GM13976 (cell line): ENCODE measurements at regions not wholly inside any gene's neighbourhood (a gene's known extent, or its start where the extent isn't known, plus 50 kb on each side); places are given as distances from the start of the nearest gene placed in this dataset.

Source experiments
- DNase-seq: peaks from one replicate; pipeline ENCODE4 v3.0.0; 2012; ENCODE audit warnings: low spot score
- in situ Hi-C: fragments of 300-500 bp; cut with MboI; formaldehyde crosslinking; loops from one replicate; pipeline ENCODE4 v1.12.0; 2022; ENCODE audit warnings: low sequenced_read_pairs, mixed read lengths, inconsistent platforms; ENCODE audit not compliant: unreplicated experiment
- TF ChIP-seq, protein P1 (sequence below): IDR thresholded peaks from 2 replicates; pipeline ENCODE4 v1.5.1; 2012; ENCODE audit warnings: borderline replicate concordance, mild to moderate bottlenecking; ENCODE audit not compliant: insufficient read depth; ENCODE audit errors: extremely low read depth, missing control alignments, control extremely low read depth

DNA sequence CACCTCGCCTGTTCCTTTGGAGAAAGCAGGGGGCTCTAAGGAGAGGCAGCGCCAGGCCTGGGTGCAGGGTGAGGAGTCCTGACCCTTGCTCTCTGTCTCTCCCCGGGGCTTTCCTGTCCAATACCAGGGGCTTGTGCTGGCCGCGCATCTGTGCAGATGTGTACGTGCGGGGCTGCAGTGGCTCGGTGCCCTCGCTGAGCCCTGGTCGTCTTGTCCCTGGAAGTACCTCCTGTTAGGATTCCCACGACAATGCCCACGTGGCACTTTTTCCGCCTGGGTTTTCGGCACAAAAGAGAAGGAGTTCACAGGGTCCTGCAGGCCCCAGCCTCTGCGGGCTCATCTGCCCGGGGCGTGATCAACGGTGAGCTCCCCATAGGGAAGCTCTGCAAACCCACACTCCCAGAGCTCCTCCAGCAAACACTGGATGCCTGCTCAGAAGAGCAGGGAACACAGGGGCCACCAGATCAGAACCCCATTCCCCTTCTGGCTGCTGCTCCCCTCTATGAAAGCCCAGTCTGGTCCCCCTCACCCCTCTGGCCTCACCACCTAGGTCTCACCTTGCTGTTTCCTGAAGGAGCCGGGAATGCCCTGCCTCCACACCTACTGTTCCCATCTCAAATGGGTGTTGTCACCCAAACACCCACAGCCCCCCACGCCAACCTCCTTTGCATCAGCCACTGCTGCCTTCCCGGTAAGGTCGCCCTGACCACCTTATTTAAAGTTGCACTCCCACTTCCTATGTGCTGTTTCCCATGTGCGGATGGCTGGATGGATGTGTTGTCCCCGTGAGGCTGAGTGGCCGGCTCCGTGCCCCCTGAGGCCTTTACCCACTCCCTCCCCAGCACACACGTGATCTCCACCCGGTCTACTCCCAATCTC, 62.6 kb upstream of the PRR20G start:
- DNase-seq = no peak
- TF ChIP-seq, protein P1, sequence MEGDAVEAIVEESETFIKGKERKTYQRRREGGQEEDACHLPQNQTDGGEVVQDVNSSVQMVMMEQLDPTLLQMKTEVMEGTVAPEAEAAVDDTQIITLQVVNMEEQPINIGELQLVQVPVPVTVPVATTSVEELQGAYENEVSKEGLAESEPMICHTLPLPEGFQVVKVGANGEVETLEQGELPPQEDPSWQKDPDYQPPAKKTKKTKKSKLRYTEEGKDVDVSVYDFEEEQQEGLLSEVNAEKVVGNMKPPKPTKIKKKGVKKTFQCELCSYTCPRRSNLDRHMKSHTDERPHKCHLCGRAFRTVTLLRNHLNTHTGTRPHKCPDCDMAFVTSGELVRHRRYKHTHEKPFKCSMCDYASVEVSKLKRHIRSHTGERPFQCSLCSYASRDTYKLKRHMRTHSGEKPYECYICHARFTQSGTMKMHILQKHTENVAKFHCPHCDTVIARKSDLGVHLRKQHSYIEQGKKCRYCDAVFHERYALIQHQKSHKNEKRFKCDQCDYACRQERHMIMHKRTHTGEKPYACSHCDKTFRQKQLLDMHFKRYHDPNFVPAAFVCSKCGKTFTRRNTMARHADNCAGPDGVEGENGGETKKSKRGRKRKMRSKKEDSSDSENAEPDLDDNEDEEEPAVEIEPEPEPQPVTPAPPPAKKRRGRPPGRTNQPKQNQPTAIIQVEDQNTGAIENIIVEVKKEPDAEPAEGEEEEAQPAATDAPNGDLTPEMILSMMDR = no peak
- in situ Hi-C loops = no loop called here

DNA sequence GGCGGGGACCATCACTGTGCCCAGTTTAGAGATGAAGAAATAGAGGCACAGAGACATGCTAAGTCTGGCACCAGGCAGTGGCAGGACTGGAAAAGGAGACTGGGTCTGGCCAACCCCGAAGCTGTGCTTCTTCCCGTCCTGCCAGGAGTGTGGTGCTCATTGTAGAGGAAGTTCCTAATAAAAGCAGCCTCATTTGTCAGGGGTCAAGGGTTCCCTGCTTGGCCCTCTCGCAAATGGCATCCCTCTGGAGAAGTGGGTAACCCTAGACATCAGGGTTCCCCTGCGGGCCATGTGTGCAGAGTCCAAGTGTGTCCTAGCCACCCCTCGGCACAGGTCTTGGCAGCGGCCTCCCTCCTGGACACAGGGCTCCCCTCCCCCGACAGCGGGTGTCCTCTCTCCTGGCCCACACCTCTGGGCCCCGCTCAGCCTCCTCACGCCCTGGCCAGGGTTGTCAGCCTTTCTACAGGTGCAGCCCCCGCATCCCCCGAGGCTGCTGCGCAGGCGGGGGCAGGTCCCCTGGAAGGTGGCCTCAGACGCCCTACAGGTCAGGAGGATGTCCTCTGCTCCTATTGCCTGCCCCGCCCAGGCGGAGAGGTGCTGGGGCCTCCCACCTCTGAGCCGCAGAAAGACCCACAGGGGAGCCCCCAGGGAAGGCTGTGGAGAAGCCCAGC, 61.8 kb upstream of the PRR20G start:
- in situ Hi-C loops = no loop called here
- DNase-seq = no peak
- TF ChIP-seq, protein P1 = no peak

DNA sequence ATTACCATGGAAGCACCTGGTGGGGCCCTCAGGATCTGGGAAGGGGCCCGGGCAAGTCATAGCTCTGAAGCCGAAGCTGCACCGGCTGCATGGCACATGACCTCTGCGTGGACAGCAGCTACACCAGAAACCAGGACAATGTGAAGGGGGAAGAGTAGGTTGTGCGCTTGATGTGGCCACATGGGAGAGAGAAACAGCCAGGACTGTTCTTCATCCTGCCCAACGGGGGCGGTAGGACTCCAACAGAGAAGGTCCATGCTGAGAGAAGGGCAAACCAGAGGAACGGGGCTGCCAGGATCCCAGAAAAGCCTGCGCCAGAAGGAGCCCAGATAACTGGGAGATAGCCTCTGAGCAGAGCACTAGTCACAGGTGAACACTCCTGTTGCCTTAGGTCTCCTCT, 54.9 kb upstream of the PRR20G start:
- TF ChIP-seq, protein P1 = peak; percentile 3
- in situ Hi-C loops = no loop called here
- DNase-seq = no peak

DNA sequence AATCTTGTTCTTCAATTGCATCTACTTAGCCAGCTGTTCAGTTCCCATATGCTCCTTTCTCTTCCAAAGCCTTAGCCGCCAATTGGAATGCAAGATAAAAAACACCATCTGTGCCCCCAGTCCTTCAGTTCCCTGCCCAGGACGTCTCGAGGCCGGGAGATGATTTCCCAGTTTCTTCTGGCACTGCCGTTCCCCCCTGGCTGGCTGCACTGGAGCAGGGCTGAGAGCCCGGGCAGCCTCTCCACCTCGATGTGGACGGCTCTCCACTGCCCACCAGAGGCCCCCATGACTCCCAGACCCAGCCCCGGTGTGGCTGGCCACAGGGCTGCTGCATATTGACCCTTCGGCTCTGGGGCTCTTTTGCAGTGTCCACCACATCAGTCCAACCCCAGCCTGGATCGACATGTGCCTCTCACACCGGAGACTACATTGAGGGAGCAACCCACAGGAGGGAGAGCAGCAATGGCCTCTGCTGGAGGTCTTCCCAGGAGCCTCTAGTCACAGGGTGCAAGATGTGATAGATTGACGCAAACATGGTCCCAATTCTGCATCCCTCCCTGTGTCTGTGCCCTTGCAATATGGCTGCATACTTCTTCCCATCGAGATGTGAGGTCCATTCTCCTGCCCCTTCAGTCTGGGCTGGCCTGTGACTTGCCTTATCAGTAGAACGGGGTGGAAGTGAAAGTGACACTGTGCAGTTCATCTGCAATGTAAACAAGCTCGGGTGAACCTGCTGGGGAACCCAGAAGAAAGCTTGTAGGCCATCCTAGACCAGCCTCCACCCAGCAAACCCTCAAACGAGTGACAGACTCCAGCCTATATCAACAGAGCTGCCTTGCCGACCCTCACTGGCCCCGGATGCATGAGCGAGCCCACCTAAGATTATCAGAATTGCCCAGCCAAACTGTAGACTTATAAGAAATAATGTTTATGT, 52.3 kb upstream of the PRR20G start:
- DNase-seq = peak; percentile 43
- TF ChIP-seq, protein P1 = no peak
- in situ Hi-C loops = no loop called here

DNA sequence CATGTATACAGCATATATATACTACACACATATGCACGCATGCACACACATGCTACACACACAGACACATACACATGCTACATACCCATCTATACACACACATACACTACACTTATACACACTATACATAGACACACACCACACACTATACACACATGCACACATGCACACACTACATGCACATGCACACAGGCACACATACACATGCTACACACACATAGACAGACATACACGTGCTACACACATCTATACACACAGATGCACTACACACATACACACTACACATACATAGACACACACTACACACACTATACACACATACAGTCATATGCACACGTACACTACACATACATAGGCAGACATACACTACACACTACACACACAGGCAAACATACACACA, 51.2 kb upstream of the PRR20G start:
- TF ChIP-seq, protein P1 = no peak
- in situ Hi-C loops = no loop called here

DNA sequence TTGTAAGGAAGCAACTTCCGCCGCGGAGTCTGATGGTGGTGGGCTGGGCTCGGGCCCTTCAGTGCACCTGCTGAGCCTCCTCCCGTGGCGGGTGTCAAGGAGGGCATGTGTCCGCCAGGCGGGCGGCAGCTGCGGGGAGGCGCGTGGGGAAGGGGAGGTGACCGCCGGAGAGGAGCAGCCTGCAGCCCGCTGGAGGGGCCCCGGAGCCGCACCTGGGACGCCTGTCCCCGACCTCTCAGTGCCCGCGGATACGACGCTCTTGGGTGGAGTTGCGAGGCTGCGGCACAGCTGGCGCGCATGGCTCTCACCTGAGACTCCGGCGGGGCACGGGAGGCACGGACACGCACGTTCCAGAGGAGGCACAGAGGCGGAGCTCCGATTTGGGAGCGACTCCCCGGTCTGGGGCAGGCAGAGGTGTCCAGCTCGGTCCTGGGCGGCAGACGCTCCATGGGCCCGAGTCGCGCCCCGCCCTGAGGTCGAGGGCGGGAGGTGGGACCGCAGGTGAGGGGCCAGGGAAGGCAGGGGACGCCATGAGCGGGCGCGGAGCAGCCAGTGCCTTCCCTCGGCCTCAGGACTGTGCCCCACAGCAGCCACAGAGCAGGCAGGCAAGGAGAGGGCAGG, 50.2 kb upstream of the PRR20G start:
- in situ Hi-C loops = no loop called here
- DNase-seq = no peak

More for the DNA sequence above, 51.2 kb upstream of the PRR20G start:
- DNase-seq = no peak

More for the DNA sequence above, 50.2 kb upstream of the PRR20G start:
- TF ChIP-seq, protein P1 = no peak
